Neural crest cell (in vitro differentiated cells): ENCODE measurements at regions not wholly inside any gene's neighbourhood (a gene's known extent, or its start where the extent isn't known, plus 50 kb on each side); places are given as distances from the start of the nearest gene placed in this dataset.

Source experiments
- DNase-seq: peaks from one replicate; pipeline ENCODE4 v3.0.0; 2021; ENCODE audit warnings: low read depth, mixed read lengths, low spot score
- H3K27ac Mint-ChIP-seq: one replicate; pipeline ENCODE4 v1.8.0; 2021; ENCODE audit warnings: mild to moderate bottlenecking, mixed read lengths; ENCODE audit not compliant: unreplicated experiment
- H3K27me3 Mint-ChIP-seq: 2 replicates; pipeline ENCODE4 v1.8.0; 2021; ENCODE audit warnings: low read depth, mild to moderate bottlenecking, mixed read lengths
- H3K36me3 Mint-ChIP-seq: 2 replicates; pipeline ENCODE4 v1.8.0; 2021; ENCODE audit warnings: low read depth, mild to moderate bottlenecking, mixed read lengths
- H3K4me1 Mint-ChIP-seq: 2 replicates; pipeline ENCODE4 v1.8.0; 2021; ENCODE audit warnings: mixed read lengths
- H3K4me3 Mint-ChIP-seq: one replicate; pipeline ENCODE4 v1.8.0; 2021; ENCODE audit warnings: mild to moderate bottlenecking, mixed read lengths
- H3K9me3 Mint-ChIP-seq: 2 replicates; pipeline ENCODE4 v1.8.0; 2021; ENCODE audit warnings: mixed read lengths
- CTCF ChIP-seq: fragments of 200-600 bp; sonication (generic); conservative IDR thresholded peaks from 2 replicates; pipeline ENCODE4 v1.5.0; 2021; ENCODE audit warnings: antibody characterized with exemption, mild to moderate bottlenecking

DNA sequence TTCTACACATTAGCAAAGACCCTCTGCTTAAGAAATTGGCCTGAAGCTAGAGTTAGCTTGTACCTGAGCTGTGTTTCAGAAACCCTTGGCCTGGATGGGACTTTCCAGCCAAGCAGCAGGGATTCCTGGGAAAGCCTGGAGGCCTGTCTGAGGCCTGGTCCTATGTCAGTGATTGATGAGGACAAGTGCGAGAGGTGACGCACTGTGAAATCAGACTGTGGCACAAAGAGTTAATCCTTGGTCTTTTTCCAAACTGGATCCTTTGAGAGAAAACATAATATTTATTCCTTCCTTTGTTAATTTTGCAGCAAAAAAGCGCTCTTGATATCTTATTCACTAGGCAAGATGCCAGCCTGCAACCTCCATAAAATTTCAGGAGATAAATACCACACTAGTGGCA, 225.0 kb upstream of the ATP11B start:
- Mint-ChIP-seq H3K4me1 (peaks cover 63% of the 10 kb centered on the region), H3K27ac (peak overlapping the region; percentile 82)
- DNase-seq = no peak

GRCh38 chr3:182568876-182569275, 224.4 kb upstream of the ATP11B start:
- Mint-ChIP-seq H3K27ac (peak overlapping the region; percentile 95), H3K36me3 (peaks cover 11% of the 10 kb centered on the region), H3K27me3 (no peaks in the 10 kb centered on the region), H3K4me1 (peaks cover 63% of the 10 kb centered on the region), H3K9me3 (peaks cover 6% of the 10 kb centered on the region), H3K4me3 (no peak overlapping the region)
- DNase-seq = no peak
- TF ChIP-seq CTCF = no peak

More for the DNA sequence above, 225.0 kb upstream of the ATP11B start:
- peaks cover 5% of the 10 kb centered on the region for H3K36me3 Mint-ChIP-seq
- H3K27me3 Mint-ChIP-seq = no peaks in the 10 kb centered on the region
- no peaks in the 10 kb centered on the region for H3K9me3 Mint-ChIP-seq
- TF ChIP-seq CTCF = no peak
- H3K4me3 Mint-ChIP-seq = peak overlapping the region; percentile 8

- peaks cover 20% of the 10 kb centered on the region for H3K36me3 Mint-ChIP-seq
- H3K9me3 Mint-ChIP-seq = peaks cover 18% of the 10 kb centered on the region
- TF ChIP-seq CTCF = no peak
- H3K4me1 Mint-ChIP-seq = peaks cover 47% of the 10 kb centered on the region
- H3K27me3 Mint-ChIP-seq = no peaks in the 10 kb centered on the region
- no peak overlapping the region for H3K27ac Mint-ChIP-seq
- H3K4me3 Mint-ChIP-seq = no peak overlapping the region
- DNase-seq = no peak
Observed at GRCh38 chr3:182570946-182571594, 222.2 kb upstream of the ATP11B start.

DNA sequence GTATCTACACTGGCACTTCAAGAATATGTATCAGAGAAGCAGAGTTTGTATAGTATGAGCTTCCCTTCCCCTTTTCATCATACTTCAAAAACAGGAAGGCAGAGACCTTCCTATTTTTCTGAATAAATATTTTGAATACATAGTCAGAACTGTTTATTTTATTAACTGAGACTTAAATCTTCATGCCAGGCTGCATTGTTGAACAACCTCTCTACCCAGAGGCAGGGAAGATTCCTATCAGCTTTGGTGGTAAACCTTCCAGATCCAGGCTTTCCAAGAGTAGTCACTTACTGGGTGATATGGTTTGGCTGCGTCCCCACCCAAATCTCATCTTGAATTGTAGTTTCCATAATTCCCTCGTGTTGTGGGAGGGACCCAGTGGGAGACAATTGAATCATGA, 217.4 kb upstream of the ATP11B start:
- H3K4me3 Mint-ChIP-seq = no peak overlapping the region
- no peak overlapping the region for H3K27ac Mint-ChIP-seq
- H3K36me3 Mint-ChIP-seq = peaks cover 26% of the 10 kb centered on the region
- H3K4me1 Mint-ChIP-seq = peaks cover under 1% of the 10 kb centered on the region
- H3K27me3 Mint-ChIP-seq = no peaks in the 10 kb centered on the region
- TF ChIP-seq CTCF = no peak
- no peak for DNase-seq
- peaks cover 23% of the 10 kb centered on the region for H3K9me3 Mint-ChIP-seq

DNA sequence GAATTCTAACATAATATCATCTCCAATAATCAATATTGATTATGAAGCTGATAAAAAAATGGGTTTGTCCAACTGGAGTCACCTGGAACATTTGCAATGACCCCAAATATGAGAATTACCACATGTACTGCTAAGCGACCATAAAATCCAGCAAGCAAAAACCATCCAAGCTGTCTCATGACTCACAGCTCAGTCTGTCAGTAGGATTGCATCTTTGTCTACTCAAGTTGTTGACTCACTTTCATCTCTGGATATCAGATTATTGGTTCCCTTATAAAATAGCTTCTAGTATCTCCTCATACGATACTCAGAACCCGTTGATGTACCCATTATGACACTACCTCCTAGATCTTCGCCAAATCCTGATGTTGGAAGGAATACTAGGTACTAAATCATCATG, 209.8 kb upstream of the ATP11B start:
- Mint-ChIP-seq H3K4me3 (no peak overlapping the region), H3K4me1 (peaks cover 5% of the 10 kb centered on the region)

More for the DNA sequence above, 209.8 kb upstream of the ATP11B start:
- Mint-ChIP-seq H3K36me3 (peaks cover 5% of the 10 kb centered on the region), H3K27ac (no peak overlapping the region), H3K9me3 (peaks cover 13% of the 10 kb centered on the region), H3K27me3 (no peaks in the 10 kb centered on the region)
- no peak for DNase-seq
- no peak for TF ChIP-seq CTCF
